Retinal pigment epithelial cell (primary cell): ENCODE measurements at regions not wholly inside any gene's neighbourhood (a gene's known extent, or its start where the extent isn't known, plus 50 kb on each side); places are given as distances from the start of the nearest gene placed in this dataset.

ENCODE experiments used
- DNase-seq: peaks from one replicate; pipeline ENCODE4 v3.0.0-alpha.2; 2010; ENCODE audit warnings: low read depth
- H3K4me3 ChIP-seq: 2 replicates; pipeline ENCODE4 v1.5.1; 2011; ENCODE audit warnings: mild to moderate bottlenecking, low read length, control low read depth, moderate library complexity
- TF ChIP-seq, protein P1 (sequence below): conservative IDR thresholded peaks from 2 replicates; pipeline ENCODE4 v1.5.1; 2011; ENCODE audit warnings: low read depth, low read length, control low read depth, inconsistent platforms

DNA sequence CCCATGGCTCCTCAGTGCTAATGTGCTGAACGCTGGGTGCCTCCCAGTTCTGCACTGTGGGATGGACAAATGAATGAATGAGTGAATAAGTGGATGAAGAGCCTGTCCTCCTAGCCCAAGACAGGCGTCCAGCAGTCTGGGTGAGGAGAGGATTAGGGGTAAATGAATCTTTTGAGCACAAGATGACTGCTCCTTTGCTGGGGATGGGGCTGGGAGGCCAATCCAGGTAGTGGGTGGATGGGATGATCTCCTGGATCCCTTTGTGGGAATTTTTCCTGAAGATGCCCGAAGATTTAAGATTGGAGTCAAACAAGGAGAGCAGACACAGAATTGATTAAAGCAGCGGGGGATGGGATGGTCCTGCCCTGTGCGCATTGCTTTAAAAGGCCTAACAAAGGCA, 65.3 kb upstream of the MLN start:
- DNase-seq = no peak
- TF ChIP-seq, protein P1, sequence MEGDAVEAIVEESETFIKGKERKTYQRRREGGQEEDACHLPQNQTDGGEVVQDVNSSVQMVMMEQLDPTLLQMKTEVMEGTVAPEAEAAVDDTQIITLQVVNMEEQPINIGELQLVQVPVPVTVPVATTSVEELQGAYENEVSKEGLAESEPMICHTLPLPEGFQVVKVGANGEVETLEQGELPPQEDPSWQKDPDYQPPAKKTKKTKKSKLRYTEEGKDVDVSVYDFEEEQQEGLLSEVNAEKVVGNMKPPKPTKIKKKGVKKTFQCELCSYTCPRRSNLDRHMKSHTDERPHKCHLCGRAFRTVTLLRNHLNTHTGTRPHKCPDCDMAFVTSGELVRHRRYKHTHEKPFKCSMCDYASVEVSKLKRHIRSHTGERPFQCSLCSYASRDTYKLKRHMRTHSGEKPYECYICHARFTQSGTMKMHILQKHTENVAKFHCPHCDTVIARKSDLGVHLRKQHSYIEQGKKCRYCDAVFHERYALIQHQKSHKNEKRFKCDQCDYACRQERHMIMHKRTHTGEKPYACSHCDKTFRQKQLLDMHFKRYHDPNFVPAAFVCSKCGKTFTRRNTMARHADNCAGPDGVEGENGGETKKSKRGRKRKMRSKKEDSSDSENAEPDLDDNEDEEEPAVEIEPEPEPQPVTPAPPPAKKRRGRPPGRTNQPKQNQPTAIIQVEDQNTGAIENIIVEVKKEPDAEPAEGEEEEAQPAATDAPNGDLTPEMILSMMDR = no peak
- H3K4me3 ChIP-seq = no peak overlapping the region

DNA sequence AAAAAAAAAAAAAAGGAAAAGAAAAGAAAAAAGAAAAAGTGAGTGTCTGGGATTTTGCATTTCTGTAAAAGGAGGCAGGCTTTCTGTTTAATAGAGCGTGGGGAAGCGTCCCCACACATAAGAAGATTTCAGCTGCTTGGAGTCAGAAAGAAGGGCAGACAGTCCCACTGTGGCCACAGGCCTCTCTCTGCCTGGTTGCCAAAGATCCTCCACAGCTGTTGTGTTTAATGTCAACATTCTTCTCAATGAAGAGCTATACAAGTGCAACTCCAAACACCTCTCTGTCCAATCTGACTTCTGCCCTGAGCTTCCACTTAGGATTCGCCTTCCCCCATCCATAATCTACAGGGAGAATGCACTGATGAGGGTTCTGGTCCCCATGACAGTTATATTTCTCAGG, 64.3 kb upstream of the MLN start:
- DNase-seq = no peak
- TF ChIP-seq, protein P1 = no peak
- H3K4me3 ChIP-seq = no peak overlapping the region

GRCh38 chr6:33865478-33866077, 61.8 kb upstream of the MLN start:
- no peak overlapping the region for H3K4me3 ChIP-seq
- no peak for DNase-seq
- TF ChIP-seq, protein P1 = no peak

DNA sequence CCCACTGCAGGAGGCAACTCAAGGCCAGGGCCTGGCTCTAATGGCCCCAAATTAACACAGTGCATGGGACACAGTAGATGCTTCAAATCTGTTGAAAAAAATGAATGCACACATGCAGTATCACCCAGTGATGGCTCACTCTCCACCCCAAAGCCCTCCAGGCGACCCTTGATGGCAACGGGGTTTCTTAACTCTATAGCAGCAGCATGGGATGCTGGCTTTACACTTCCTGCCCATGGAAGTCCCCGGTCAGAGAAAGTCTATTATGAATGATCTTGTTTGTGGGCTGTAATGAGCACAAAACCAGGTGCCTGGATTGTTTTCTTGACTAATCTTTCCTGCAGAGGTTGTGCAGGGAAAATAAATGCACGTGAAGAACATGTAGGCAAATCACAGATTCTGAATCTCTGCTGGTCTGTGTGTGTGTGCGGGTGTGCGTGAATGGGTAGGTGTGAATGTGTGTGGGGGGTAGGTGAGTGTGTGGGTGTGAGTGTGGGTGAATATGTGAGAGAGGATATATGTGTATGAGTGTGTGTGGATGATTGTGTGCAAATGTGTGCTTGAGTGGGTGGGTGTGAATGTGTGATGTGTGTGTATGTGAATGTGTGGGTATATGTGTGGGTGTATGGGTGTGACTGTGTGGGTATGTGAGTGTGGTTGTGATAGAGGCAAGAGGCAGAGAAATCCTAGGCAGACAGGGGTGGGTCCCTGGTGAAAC, 60.1 kb upstream of the MLN start:
- DNase-seq = no peak
- H3K4me3 ChIP-seq = no peak overlapping the region
- TF ChIP-seq, protein P1 = no peak

DNA sequence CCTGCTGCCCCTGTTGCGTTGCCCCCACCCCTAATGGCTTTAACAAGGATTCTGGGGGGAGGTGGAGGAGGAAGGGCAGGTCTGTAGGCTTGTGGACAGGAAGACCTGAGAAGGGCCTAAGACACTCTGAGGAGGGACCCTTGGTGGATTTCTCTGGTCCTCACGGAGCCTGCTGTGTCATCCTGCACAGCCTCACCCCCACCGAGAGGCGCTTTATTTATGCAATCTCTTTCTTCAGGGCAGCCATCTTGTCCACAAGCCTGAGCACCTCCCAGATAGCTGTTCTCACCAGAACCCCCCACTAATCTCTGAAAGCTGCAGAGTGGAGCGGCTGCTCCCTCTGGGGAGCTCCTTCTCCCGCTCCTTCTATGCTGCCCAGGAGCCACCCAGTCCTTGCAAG, 59.3 kb upstream of the MLN start:
- no peak overlapping the region for H3K4me3 ChIP-seq
- TF ChIP-seq, protein P1 = no peak
- DNase-seq = no peak

GRCh38 chr6:33862536-33862935, 58.7 kb upstream of the MLN start:
- no peak for DNase-seq
- H3K4me3 ChIP-seq = no peak overlapping the region
- TF ChIP-seq, protein P1 = no peak

DNA sequence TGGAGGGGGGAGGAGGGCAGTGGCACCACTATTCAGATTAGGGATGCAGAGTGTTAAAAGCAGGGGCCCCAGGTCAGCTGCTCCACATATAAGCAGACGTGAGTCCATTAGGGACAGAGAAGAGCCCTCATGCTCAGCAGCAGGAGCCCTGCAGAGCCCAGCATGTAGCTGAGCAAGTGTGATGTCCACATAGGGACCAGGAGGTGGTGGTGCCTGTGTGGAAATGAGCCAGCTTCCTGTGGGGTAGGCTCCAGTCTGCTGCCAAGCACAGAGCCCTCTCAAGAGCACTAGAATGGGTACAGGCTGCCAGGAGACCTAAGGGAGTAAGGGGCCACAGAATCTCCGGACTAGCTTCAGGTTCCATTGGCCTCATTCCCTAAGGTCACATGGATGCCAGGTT, 57.9 kb upstream of the MLN start:
- TF ChIP-seq, protein P1 = no peak
- DNase-seq = no peak
- no peak overlapping the region for H3K4me3 ChIP-seq
